GM12878 (cell line): ENCODE measurements at regions not wholly inside any gene's neighbourhood (a gene's known extent, or its start where the extent isn't known, plus 50 kb on each side); places are given as distances from the start of the nearest gene placed in this dataset.

Source experiments
- ATAC-seq: fragments of 200-7000 bp; cut with Tn5 transposase; 3 replicates; pipeline ENCODE4 v1.9.1; 2020; ENCODE audit warnings: mild to moderate bottlenecking, moderate library complexity
- BruUV-seq: library from RNA; stranded (reverse); fragments of 400-500 nt; replicated peaks from 2 replicates; lab custom pipeline; 2021; lab: Mats Ljungman, UMichigan
- CTCF ChIA-PET: fragments of 300-600 bp; sonication (Branson Sonifier 250); formaldehyde crosslinking; extraction: SDS; loops from one replicate; lab custom pipeline; 2021; ENCODE audit warnings: inconsistent platforms; lab: Yijun Ruan, JAX
- POLR2A ChIA-PET: fragments of 350-600 bp; formaldehyde crosslinking; extraction: SDS; loops from one replicate; lab custom pipeline; 2021; ENCODE audit warnings: inconsistent platforms; lab: Charles Lee
- RAD21 ChIA-PET: fragments of 300-600 bp; sonication (Branson Sonifier 250); formaldehyde crosslinking; loops from one replicate; lab custom pipeline; 2023; ENCODE audit warnings: antibody characterized with exemption; ENCODE audit not compliant: unreplicated experiment; lab: Charles Lee
- SMC1A ChIA-PET: fragments of 300-600 bp; sonication (Branson Sonifier 250); formaldehyde crosslinking; loops from one replicate; lab custom pipeline; 2023; ENCODE audit not compliant: unreplicated experiment, uncharacterized antibody; lab: Charles Lee
- DNase-seq: peaks from one replicate; pipeline ENCODE4 v3.0.0-alpha.2; 2011; ENCODE audit warnings: low read depth, low spot score
- FAIRE-seq: peaks from 3 replicates; lab custom pipeline; 2011; peaks lifted over from hg19 to GRCh38; lab: Jason Lieb, UNC
- H2AFZ ChIP-seq: 2 replicates; pipeline ENCODE4 v1.6.0; 2011; ENCODE audit warnings: low read depth, low read length, control low read depth; ENCODE audit not compliant: control insufficient read depth
- H3K27ac ChIP-seq: 2 replicates; pipeline ENCODE4 v1.5.1; 2011; ENCODE audit warnings: control low read depth; ENCODE audit not compliant: control insufficient read depth, insufficient read depth
- H3K27me3 ChIP-seq, 2 experiments: replicated peaks in 1 of 2; 2 replicates each; pipeline versions ENCODE4 v1.6.0 to v1.6.1; 2011; ENCODE audit warnings: low read length in 1 of 2; ENCODE audit not compliant: control insufficient read depth in 2 of 2, insufficient read depth in 2 of 2
- H3K36me3 ChIP-seq, 2 experiments: 2 replicates each; pipeline ENCODE4 v1.5.1; 2011; ENCODE audit warnings: low read length in 1 of 2; ENCODE audit not compliant: control insufficient read depth in 2 of 2, insufficient read depth in 2 of 2
- H3K4me1 ChIP-seq: 2 replicates; pipeline ENCODE4 v1.6.1; 2011; ENCODE audit warnings: mild to moderate bottlenecking, low read length, moderate library complexity, mixed read lengths; ENCODE audit not compliant: control insufficient read depth, insufficient read depth
- H3K4me2 ChIP-seq: 2 replicates; pipeline ENCODE4 v1.6.0; 2011; ENCODE audit warnings: control low read depth; ENCODE audit not compliant: control insufficient read depth, insufficient read depth
- H3K4me3 ChIP-seq: fragments of 200-600 bp; sonication (generic); 2 replicates; pipeline ENCODE4 v1.5.1; 2016
- H3K79me2 ChIP-seq: 2 replicates; pipeline ENCODE4 v1.6.0; 2011; ENCODE audit warnings: low read length; ENCODE audit not compliant: control insufficient read depth, insufficient read depth
- H3K9ac ChIP-seq: 2 replicates; pipeline ENCODE4 v1.8.0; 2011; ENCODE audit warnings: low read length, control low read depth, mixed read lengths; ENCODE audit not compliant: control insufficient read depth, insufficient read depth
- H3K9me3 ChIP-seq: replicated peaks from 3 replicates; pipeline ENCODE4 v1.5.1; 2011; ENCODE audit warnings: mild to moderate bottlenecking, low read length; ENCODE audit not compliant: control insufficient read depth, insufficient read depth
- H4K20me1 ChIP-seq: 2 replicates; pipeline ENCODE4 v1.6.0; 2011; ENCODE audit not compliant: control insufficient read depth, insufficient read depth
- BCL11A ChIP-seq: IDR thresholded peaks from 2 replicates; pipeline ENCODE4 v1.6.1; 2011; ENCODE audit warnings: low read depth, low read length
- BHLHE40 ChIP-seq, 2 experiments: fragments of 450-650 bp in 1 of 2; IDR thresholded peaks; 2 replicates each; pipeline ENCODE4 v1.6.1; 2011 to 2017; ENCODE audit warnings: low read depth in 2 of 2, borderline replicate concordance in 1 of 2, improper control_type of control experiment in 1 of 2, low read length in 1 of 2, mild to moderate bottlenecking in 1 of 2
- CHD4 ChIP-seq: fragments of 200-600 bp; sonication (generic); IDR thresholded peaks from 2 replicates; pipeline ENCODE4 v1.6.1; 2016; ENCODE audit warnings: mild to moderate bottlenecking
- EGR1 ChIP-seq, 2 experiments: IDR thresholded peaks; 1 replicate in 1 of 2; 2 replicates in 1 of 2; pipeline ENCODE4 v1.6.1; 2011 to 2012; ENCODE audit warnings: low read depth in 2 of 2, low read length in 2 of 2, borderline replicate concordance in 1 of 2, mild to moderate bottlenecking in 1 of 2, moderate library complexity in 1 of 2
- ESRRA ChIP-seq: IDR thresholded peaks from 2 replicates; pipeline ENCODE4 v1.6.1; 2012; ENCODE audit warnings: mild to moderate bottlenecking, low read length, improper control_type of control experiment
- GABPA ChIP-seq: IDR thresholded peaks from 2 replicates; pipeline ENCODE4 v1.6.1; 2014; ENCODE audit warnings: antibody characterized with exemption, low read depth, mild to moderate bottlenecking, inconsistent platforms
- KAT2A ChIP-seq: conservative IDR thresholded peaks from 2 replicates; pipeline ENCODE4 v1.6.1; 2011; ENCODE audit warnings: low read depth, low read length; ENCODE audit not compliant: control insufficient read depth
- KDM1A ChIP-seq: fragments of 200-600 bp; sonication (generic); IDR thresholded peaks from 2 replicates; pipeline ENCODE4 v1.6.1; 2016; ENCODE audit warnings: borderline replicate concordance
- MEF2A ChIP-seq: IDR thresholded peaks from 2 replicates; pipeline ENCODE4 v1.6.1; 2011; ENCODE audit warnings: low read depth, mild to moderate bottlenecking, low read length, moderate library complexity; ENCODE audit not compliant: insufficient read depth
- MTA3 ChIP-seq: IDR thresholded peaks from 2 replicates; pipeline ENCODE4 v1.6.1; 2012; ENCODE audit warnings: low read length, inconsistent platforms, borderline replicate concordance
- MXI1 ChIP-seq: fragments of 150-350 bp; IDR thresholded peaks from 2 replicates; pipeline ENCODE4 v1.6.1; 2011; ENCODE audit warnings: low read depth, mild to moderate bottlenecking, inconsistent platforms, low read length, improper control_type of control experiment
- PKNOX1 ChIP-seq: fragments of 450-650 bp; IDR thresholded peaks from 2 replicates; pipeline ENCODE4 v1.6.1; 2016; ENCODE audit warnings: mild to moderate bottlenecking
- PML ChIP-seq: IDR thresholded peaks from 2 replicates; pipeline ENCODE4 v1.6.1; 2012; ENCODE audit warnings: low read length, inconsistent platforms
- RFX5 ChIP-seq: IDR thresholded peaks from 2 replicates; pipeline ENCODE4 v1.6.1; 2011; ENCODE audit warnings: low read depth, low read length, improper control_type of control experiment
- SIX5 ChIP-seq: IDR thresholded peaks from 2 replicates; pipeline ENCODE4 v1.6.1; 2011; ENCODE audit warnings: mild to moderate bottlenecking, low read depth, low read length, moderate library complexity; ENCODE audit not compliant: severe bottlenecking
- SUZ12 ChIP-seq: fragments of 200-600 bp; sonication (generic); IDR thresholded peaks from one replicate; pipeline ENCODE4 v1.6.1; 2018; ENCODE audit warnings: antibody characterized with exemption, mild to moderate bottlenecking; ENCODE audit not compliant: unreplicated experiment
- TCF7 ChIP-seq: IDR thresholded peaks from 2 replicates; pipeline ENCODE4 v1.6.1; 2014; ENCODE audit warnings: antibody characterized with exemption, borderline replicate concordance
- ZNF274 ChIP-seq: IDR thresholded peaks from one replicate; pipeline ENCODE4 v1.8.0; 2011; ENCODE audit not compliant: insufficient read length, insufficient read depth
- WGBS: methylation state at CpG from one replicate; pipeline ENCODE4 v1.1.6; 2016; ENCODE audit warnings: low lambda C conversion rate; ENCODE audit not compliant: insufficient replicate concordance, insufficient coverage; ENCODE audit errors: missing lambda C conversion rate; 5-methylcytosine and 5-hydroxymethylcytosine counted together
- in situ Hi-C: fragments of 300-500 bp; cut with MboI; formaldehyde crosslinking; loops from 9 replicates; pipeline ENCODE4 v1.14.3; 2018; ENCODE audit warnings: mixed read lengths
- intact Hi-C: fragments of 100-400 bp; cut with micrococcal nuclease; formaldehyde crosslinking; loops from one replicate; pipeline ENCODE4 v1.14.2; 2022; ENCODE audit not compliant: unreplicated experiment

- TF ChIP-seq CHD4 (no peak), TCF7 (no peak), BHLHE40 (IDR thresholded peaks at IDR 0.05; ENCODE audit: borderline replicate concordance in 1 of 2, low read depth in 2 of 2, low read length in 1 of 2) (no peak), SUZ12 (no peak), PML (no peak), KDM1A (no peak), SIX5 (no peak), MTA3 (no peak)
- Histone ChIP-seq H2AFZ (no peak overlapping the region), H3K9me3 (no peaks in the 10 kb centered on the region), H3K27me3 (no peaks in the 10 kb centered on the region), H3K27ac (no peak overlapping the region), H3K4me3 (no peak overlapping the region), H4K20me1 (no peaks in the 10 kb centered on the region), H3K4me1 (no peaks in the 10 kb centered on the region), H3K9ac (no peak overlapping the region), H3K36me3 (no peaks in the 10 kb centered on the region), H3K4me2 (no peak overlapping the region), H3K79me2 (no peaks in the 10 kb centered on the region)
- in situ Hi-C loops: no loop called here
- ChIA-PET POLR2A (no interaction called here), CTCF (no interaction called here), RAD21 (no interaction called here), SMC1A (interaction anchor here (1.3 kb wide), 1 partner anchor 11 kb away, joined by 4 read pairs; no protein-coding TSS in a partner anchor)
- BruUV-seq: no TSS peak
- intact Hi-C loops: no loop called here
- no peak for FAIRE-seq
- ATAC-seq: no peak
- WGBS: 11% methylated on average over 3 of the region's 3 CpGs
- no peak for DNase-seq
These were observed 116.0 kb upstream of the MAN2A1 start for GRCh38 chr5:109573766-109574165.

- no peak overlapping the region for H3K27ac ChIP-seq
- in situ Hi-C loops: no loop called here
- no peak overlapping the region for H3K9ac ChIP-seq
- no peaks in the 10 kb centered on the region for H3K9me3 ChIP-seq
- FAIRE-seq (no peak), ATAC-seq (no peak), DNase-seq (no peak)
- 75% methylated on average over 4 of the region's 4 CpGs for WGBS
- H3K4me2 ChIP-seq: no peak overlapping the region
- POLR2A ChIA-PET: interaction anchor here (0.6 kb wide), 1 partner anchor 500 kb away, joined by 4 read pairs; no protein-coding TSS in a partner anchor
- intact Hi-C loops: no loop called here
- SMC1A ChIA-PET: interaction anchor here (1.3 kb wide), 1 partner anchor 12 kb away, joined by 4 read pairs; no protein-coding TSS in a partner anchor
- H2AFZ ChIP-seq: no peak overlapping the region
- H3K36me3 ChIP-seq: no peaks in the 10 kb centered on the region
- no TSS peak for BruUV-seq
- H3K4me1 ChIP-seq: no peaks in the 10 kb centered on the region
- H3K79me2 ChIP-seq: no peaks in the 10 kb centered on the region
- no peaks in the 10 kb centered on the region for H4K20me1 ChIP-seq
- H3K4me3 ChIP-seq: no peak overlapping the region
- CTCF ChIA-PET: no interaction called here
- no peaks in the 10 kb centered on the region for H3K27me3 ChIP-seq
- RAD21 ChIA-PET: no interaction called here
- TF ChIP-seq ESRRA (no peak), ZNF274 (no peak), MXI1 (no peak), PKNOX1 (no peak), KAT2A (no peak), RFX5 (no peak), BCL11A (no peak), MEF2A (no peak), MTA3 (no peak), EGR1 (IDR thresholded peaks at IDR 0.05; ENCODE audit: borderline replicate concordance in 1 of 2, low read depth in 2 of 2, low read length in 2 of 2) (no peak), GABPA (no peak)
These were observed 116.5 kb upstream of the MAN2A1 start for GRCh38 chr5:109573256-109573655.
